GM21619 (cell line): ENCODE measurements at regions not wholly inside any gene's neighbourhood (a gene's known extent, or its start where the extent isn't known, plus 50 kb on each side); places are given as distances from the start of the nearest gene placed in this dataset.
"Not testable (repeated sequence)": the region's sequence is repeated elsewhere in the genome, so short reads cannot be mapped to it uniquely, and the experiment has no call there.

Experiments used
- ATAC-seq: cut with Tn5 transposase; IDR thresholded peaks from one replicate; pipeline ENCODE4 v1.9.1; 2021; ENCODE audit not compliant: unreplicated experiment

- no peak for ATAC-seq
Observed at GRCh38 chr15:81901319-81901718, 144.5 kb downstream of the MEX3B start.

- ATAC-seq = no peak
Observed at GRCh38 chr15:81899730-81900129, 146.1 kb downstream of the MEX3B start.

- ATAC-seq = no peak
Observed at GRCh38 chr15:81899024-81899423, 146.8 kb downstream of the MEX3B start.

DNA sequence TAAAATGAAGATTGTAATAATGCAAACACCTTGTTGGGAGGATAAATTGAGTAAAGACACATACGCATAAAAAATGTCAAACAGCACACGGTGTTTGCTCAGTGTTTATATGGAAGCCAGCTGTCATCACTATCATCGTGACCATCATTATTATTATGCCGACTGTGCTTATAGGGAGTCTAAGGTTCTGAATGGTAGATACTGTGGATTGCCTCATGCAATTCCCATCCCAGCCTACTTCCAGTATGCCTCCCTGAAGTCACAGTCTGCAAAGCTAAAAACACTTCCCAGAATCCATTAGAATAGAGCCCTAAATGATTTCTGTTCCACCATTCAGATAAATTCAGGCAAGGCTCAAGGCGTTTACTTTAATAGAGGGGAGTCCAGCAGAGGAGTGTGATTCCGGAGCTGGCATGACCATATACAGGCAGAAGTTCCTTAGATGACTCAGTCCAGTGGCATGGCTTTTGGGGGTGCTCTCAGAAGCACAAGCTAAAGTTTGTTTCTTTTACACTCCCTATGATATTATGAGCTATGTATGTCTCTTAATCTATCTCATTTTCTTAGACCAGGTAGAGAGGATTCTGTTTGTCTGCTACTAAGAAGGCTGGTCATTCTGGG is 148.7 kb downstream of the MEX3B start:
- no peak for ATAC-seq

- ATAC-seq = no peak
Observed at GRCh38 chr15:81896356-81896755, 149.5 kb downstream of the MEX3B start.

DNA sequence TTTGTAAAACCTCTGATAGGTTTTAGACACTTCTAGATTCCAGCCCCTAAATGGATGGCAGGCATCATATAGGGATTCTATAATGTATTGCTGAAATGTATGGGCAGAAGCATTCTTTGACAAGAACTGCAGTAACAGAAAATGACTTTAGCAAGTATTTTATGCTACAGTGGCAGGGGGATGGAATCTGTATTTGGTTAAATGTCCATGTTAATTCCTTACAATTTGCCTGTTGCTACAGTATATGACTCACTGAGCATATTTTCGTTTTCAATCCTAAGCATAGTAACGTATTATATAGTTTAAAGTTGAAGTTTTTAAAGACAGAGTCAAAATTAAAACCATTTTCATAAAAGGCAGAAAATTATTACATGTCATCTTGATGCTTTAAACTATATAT is 150.1 kb downstream of the MEX3B start:
- ATAC-seq = no peak

DNA sequence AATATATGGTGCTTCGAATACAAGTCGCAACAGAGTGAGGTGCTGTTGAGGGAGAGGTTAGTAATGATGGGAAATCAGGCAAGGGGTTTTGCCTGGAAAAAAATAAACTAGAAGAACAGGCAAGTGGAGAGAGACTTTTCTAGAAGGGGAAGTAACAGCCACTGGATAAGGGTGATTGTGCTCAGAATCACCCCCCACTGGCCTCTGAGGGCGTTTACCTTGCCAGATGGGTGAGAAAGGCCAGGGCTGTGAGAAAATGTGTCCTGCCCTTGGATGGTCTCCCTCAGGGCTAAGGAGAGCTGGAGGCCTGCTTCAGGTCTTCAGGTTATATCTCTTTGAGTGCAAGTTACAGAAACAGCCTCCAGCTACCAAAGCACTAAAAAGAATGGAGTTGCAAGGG is 151.8 kb downstream of the MEX3B start:
- ATAC-seq = no peak

DNA sequence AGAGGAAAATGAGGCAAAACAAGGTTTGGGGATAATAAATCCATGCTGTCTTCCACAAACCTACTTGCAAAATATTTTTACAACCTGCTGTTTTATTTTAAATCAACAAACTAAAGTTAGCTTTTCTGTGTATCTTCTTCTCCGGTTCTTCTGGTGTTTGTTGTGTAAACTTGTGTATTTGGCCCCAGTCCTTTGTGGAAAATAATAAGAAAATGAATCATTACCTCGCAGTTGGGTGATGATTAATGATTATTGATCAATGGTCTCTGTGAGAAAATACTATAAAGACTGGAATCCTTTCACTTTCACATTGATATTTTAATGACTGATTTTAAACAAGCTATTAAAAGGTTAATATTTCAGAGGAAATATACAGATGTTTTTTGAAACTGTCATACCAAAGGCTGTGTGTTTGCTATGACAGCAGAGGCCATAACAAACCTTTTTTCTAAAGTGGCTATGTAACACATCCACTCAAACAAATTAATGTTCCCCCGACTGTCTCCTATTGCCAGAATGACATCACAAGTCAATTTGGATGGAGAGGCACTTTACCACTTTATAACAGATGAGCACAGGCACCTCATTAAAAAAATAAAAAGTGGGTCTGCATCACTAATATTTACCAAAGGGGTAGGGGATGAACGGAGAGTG is 152.5 kb downstream of the MEX3B start:
- ATAC-seq = no peak

GRCh38 chr15:81890496-81890895 is 155.3 kb downstream of the MEX3B start:
- ATAC-seq = no peak

- ATAC-seq = no peak
Observed at GRCh38 chr15:81889485-81889881, 156.3 kb downstream of the MEX3B start.

- ATAC-seq = no peak
Observed at GRCh38 chr15:81888748-81889484, 156.9 kb downstream of the MEX3B start.

DNA sequence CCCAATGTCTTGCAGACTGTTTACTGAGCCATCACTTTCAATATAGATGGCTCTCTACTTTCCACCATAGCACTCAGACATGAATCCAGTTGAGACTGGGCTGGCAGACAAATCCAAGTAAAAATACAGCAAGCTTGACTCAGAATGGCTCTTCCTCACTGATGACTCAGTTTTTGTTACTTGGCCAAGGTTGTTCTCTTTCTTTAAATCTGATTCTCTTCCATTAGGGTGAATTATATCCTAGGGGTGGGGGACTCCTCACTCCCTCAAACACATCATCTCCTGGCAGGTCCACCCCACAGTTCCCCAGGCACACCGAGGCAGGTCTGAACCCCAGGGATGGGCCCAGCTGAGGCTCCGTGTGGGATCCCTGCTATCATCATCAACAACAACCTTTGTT is 157.9 kb downstream of the MEX3B start:
- no peak for ATAC-seq

DNA sequence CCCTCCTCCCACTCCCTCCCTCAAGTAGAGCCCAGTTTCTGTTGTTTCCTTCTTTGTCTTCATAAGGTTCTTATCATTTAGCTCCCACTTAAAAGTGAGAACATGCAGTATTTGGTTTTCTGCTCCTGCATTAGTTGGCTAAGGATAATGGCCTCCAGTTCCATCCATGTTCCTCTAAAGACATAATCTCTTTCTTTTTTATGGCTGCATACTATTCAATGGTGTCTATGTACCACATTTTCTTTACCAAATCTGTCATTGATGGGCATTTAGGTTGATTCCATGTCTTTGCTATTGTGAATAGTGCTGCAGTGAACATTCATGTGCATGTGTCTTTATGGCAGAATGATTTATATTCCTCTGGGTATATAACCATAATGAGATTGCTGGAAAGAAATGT is 158.6 kb downstream of the MEX3B start:
- ATAC-seq = not testable (repeated sequence)

- ATAC-seq = no peak
Observed at GRCh38 chr15:81886591-81886990, 159.2 kb downstream of the MEX3B start.

DNA sequence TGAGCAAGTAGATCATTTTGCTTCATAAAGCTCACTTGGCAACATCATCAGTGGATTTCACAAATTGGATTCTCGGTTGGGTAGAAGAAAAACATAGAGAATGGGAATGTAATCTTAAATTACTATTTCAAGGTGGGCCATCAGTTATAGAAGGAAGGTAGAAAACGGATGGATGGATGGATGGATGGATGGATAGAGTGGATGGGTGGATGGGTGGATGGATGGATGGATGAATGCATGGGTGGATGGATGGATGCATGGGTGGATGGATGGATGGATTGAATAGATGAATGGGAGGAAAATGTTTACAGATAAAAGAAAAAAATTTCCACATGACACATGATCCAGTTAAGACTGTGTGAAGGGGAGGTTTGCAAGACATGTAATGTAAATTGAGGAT is 159.7 kb downstream of the MEX3B start:
- no peak for ATAC-seq

- no peak for ATAC-seq
Observed at GRCh38 chr15:81885135-81885534, 160.7 kb downstream of the MEX3B start.

DNA sequence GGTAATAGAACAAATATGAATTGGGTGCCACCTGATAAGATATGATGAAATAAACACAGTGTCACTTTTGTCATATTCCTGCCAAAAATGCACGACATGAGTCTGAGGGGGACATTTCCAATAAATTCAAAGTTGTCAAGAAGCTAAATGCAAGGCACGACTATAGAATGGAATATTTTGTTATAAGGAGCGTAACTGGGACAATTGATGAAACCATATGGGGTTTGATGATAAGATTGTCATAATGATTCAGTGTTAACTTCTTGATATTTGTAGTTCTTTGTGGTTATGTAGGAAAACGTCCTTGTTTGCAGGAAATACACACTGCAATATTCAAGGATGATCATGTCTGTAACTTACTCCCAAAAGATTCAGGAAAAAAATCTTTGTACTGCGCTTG is 163.3 kb downstream of the MEX3B start:
- ATAC-seq = no peak

GRCh38 chr15:81880833-81881232 is 165.0 kb downstream of the MEX3B start:
- no peak for ATAC-seq

- ATAC-seq = no peak
Observed at GRCh38 chr15:81880314-81880713, 165.5 kb downstream of the MEX3B start.

GRCh38 chr15:81875717-81876116 is 170.1 kb downstream of the MEX3B start:
- not testable (repeated sequence) for ATAC-seq

GRCh38 chr15:81870746-81871106 is 175.1 kb downstream of the MEX3B start:
- not testable (repeated sequence) for ATAC-seq

GRCh38 chr15:81870062-81870745 is 175.6 kb downstream of the MEX3B start:
- ATAC-seq = not testable (repeated sequence)
